HS-5 (cell line): ENCODE measurements at regions not wholly inside any gene's neighbourhood (a gene's known extent, or its start where the extent isn't known, plus 50 kb on each side); places are given as distances from the start of the nearest gene placed in this dataset.

Source experiments
- DNase-seq: peaks from one replicate; pipeline ENCODE4 v3.0.0-alpha.2; 2012; ENCODE audit warnings: low read depth

- DNase-seq, result no peak
Measured at GRCh38 chr9:82153032-82153431, 164.5 kb downstream of the SPATA31D1 start.

GRCh38 chr9:82154573-82154972 is 166.0 kb downstream of the SPATA31D1 start:
- DNase-seq, result no peak

- no peak for DNase-seq
Measured at GRCh38 chr9:82161876-82162275, 173.3 kb downstream of the SPATA31D1 start.

GRCh38 chr9:82164159-82164558 is 175.6 kb downstream of the SPATA31D1 start:
- DNase-seq, result no peak

GRCh38 chr9:82167296-82167695 is 178.7 kb downstream of the SPATA31D1 start:
- DNase-seq, result no peak

GRCh38 chr9:82168585-82168984 is 180.0 kb downstream of the SPATA31D1 start:
- DNase-seq, result no peak

GRCh38 chr9:82170866-82171265 is 182.3 kb downstream of the SPATA31D1 start:
- no peak for DNase-seq

- DNase-seq, result no peak
Measured at GRCh38 chr9:82171271-82171670, 182.7 kb downstream of the SPATA31D1 start.

GRCh38 chr9:82180711-82181110 is 192.1 kb downstream of the SPATA31D1 start:
- no peak for DNase-seq

GRCh38 chr9:82183181-82183860 is 194.7 kb downstream of the SPATA31D1 start:
- no peak for DNase-seq

- no peak for DNase-seq
Measured at GRCh38 chr9:82184524-82184923, 196.0 kb downstream of the SPATA31D1 start.

- DNase-seq, result no peak
Measured at GRCh38 chr9:82188817-82189216, 200.2 kb downstream of the SPATA31D1 start.

- no peak for DNase-seq
Measured at GRCh38 chr9:82191082-82191770, 202.7 kb downstream of the SPATA31D1 start.

- no peak for DNase-seq
Measured at GRCh38 chr9:82192211-82192610, 203.6 kb downstream of the SPATA31D1 start.

GRCh38 chr9:82196622-82197441 is 208.3 kb downstream of the SPATA31D1 start:
- DNase-seq, result no peak

- no peak for DNase-seq
Measured at GRCh38 chr9:82201196-82201595, 212.6 kb downstream of the SPATA31D1 start.

- peak; percentile 33 for DNase-seq
Measured at GRCh38 chr9:82202808-82203207, 214.2 kb downstream of the SPATA31D1 start.

GRCh38 chr9:82206490-82206889 is 217.9 kb downstream of the SPATA31D1 start:
- no peak for DNase-seq

GRCh38 chr9:82206946-82207345 is 218.4 kb downstream of the SPATA31D1 start:
- no peak for DNase-seq

- no peak for DNase-seq
Measured at GRCh38 chr9:82208741-82209450, 220.3 kb downstream of the SPATA31D1 start.

GRCh38 chr9:82209797-82210470 is 221.4 kb downstream of the SPATA31D1 start:
- no peak for DNase-seq

- no peak for DNase-seq
Measured at GRCh38 chr9:82212885-82213284, 224.3 kb downstream of the SPATA31D1 start.
